ENCODE measurements at regions not wholly inside any gene's neighbourhood (a gene's known extent, or its start where the extent isn't known, plus 50 kb on each side); places are given as distances from the start of the nearest gene placed in this dataset.
"Not testable (repeated sequence)": the region's sequence is repeated elsewhere in the genome, so short reads cannot be mapped to it uniquely, and the experiment has no call there.

DNA sequence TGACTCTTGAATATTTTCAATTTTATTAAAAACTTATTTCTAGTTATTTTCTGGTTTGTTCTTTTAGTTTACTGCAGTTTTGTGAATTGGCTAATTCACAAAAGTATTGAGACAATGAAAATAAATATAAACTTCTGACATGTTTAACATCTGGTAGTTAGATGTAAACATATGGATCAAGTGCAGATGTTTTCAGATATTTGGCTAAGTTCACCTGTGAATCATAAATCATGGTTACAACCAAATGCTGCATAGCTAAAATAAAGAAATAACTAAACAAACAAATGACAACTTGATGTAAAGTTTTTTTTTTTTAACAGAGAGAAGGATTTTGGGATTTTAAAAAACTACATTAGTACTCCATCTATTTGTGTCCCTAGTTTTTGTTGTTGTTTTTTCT is 484.6 kb downstream of the SLCO4C1 start:
- DNase-seq (ENCODE audit: low spot score): no peak
- intact Hi-C loops (cut with DNase I): no loop called here

DNA sequence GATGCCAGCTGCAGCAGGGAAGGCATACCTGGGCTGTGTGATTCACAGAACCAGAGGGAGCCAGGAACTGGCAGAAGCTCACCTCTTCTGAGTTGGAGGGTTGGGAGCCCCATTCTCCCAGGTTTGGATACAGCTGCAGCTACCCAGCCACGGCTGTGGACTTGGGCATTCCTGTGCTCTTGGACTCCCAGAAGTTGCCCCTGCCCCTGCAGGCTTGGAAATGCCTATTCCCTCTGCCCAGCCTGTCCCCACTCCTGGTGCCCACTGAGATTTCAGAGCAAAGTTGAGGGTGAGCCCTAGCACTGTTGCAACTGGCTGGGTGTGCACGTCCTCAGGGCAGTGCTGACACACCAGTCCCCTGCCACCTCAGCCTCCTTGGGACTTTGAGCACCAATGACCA is 489.7 kb downstream of the SLCO4C1 start:
- DNase-seq (ENCODE audit: low spot score): peak; percentile 46
- intact Hi-C loops (cut with DNase I): no loop called here

- intact Hi-C loops (cut with DNase I): no loop called here
- DNase-seq (ENCODE audit: low spot score): no peak
Observed at GRCh38 chr5:101796427-101796826, 499.7 kb downstream of the SLCO4C1 start.

- intact Hi-C loops (cut with DNase I): no loop called here
- no peak for DNase-seq (ENCODE audit: low spot score)
Observed at GRCh38 chr5:101788797-101789196, 507.3 kb downstream of the SLCO4C1 start.

DNA sequence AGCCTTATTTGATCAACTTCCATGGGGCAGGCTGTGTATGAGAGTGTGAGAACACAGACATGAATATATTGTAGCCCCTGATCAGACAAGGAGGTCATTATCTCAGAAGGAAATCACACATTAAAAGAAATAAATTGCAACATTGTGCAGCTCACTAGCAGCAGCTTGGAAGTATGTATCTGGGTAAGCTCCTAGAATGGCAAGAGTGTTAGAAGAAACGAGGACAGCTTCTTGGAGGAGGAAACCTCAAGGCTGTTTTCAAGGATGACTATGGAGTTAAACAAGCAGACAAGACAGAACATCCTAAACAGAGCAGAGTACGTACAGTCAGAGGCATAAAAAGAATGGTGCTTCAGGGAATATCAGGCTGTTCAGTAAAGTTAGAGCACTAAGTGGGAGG is 511.0 kb downstream of the SLCO4C1 start:
- intact Hi-C loops (cut with DNase I): no loop called here
- no peak for DNase-seq (ENCODE audit: low spot score)

DNA sequence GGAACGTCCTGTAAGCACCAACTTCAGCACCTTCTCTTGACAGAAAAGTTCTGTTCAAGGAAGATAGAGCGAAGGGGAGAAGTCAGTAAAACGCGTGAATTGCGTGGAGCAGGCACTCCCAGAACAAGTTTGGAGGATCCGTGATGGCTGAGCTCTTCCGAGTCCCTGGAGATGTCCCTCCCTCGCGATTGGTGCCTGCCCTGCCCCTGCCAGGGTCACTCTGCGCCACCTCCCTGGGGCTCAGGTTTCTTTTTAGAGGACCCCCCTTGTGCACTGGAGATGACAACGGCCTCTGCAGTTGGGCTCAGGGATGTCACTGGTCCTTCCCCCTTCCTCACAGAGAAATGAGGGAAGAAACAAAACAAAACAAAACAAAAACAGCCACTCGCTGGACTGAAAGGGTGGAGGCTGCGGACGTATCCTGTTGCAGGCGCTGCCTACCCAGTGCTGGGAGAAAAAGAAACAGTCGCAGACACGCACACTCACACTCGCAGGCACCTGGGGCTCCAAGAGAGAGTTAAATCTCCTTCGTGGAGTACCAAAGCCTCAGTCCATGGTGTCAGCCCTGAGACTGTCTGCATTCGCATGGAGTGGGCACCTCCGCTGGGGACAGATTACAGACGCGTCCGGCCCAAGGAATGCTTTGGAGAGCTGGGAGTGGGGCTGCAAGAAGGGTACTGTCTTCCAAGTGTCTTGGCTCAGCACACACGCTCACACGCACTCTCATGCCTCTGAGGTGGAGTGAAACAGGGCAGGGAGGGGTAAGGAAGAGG is 512.7 kb downstream of the SLCO4C1 start:
- intact Hi-C loops (cut with DNase I): no loop called here
- DNase-seq (ENCODE audit: low spot score): no peak

DNA sequence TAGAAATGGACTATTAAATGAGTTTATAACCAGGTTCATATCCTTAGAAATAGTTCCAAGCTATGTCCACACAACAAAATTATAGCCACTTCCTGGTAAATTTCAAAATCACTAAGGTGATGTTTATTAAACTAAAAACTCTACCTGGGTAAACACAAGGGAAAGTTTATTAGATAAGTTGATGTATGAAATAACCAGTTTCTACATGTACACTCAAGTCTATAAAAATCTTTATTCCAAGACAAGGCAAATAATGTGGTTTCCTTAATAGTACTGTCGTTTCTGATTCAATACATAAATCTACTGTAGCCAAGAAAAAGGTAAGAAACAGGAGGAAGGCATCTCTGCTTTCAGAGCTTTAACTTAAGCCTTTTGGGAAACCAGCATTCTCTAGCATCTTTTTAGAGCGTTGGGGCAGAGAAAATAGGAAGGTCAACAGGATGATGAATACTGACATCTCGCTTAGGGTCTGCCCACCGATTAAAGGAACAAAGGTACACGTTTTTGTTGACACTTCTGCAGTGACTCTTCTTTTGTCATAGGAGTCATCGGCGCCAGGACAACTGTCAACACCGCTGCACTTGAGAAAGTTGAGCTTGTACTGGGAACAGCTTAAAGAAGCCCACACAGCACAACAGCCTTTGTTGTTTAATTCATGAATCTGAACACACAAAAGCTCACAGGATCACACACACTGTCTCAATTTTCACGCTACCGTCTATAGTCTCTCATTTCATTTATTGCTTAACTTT is 513.6 kb downstream of the SLCO4C1 start:
- intact Hi-C loops (cut with DNase I): no loop called here

DNA sequence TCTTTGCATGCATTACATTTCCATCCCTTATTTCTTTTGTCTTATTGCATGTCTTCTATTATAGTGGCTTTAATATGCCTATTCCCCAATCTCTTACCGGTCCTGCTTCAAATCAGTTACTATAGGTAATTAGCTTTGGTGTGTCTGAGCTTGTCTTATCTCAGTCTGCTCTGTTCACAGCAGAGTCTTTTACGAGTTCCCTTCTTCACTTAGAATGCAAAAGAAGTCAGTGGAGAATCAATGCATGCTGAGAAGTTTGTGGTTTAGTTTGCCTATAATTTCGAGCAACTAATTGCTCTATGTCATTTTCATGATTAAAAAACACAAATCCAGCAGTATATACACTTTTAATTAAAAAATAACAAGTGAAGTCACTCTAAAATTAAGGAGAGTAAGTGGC is 545.0 kb downstream of the SLCO4C1 start:
- no peak for DNase-seq (ENCODE audit: low spot score)
- intact Hi-C loops (cut with DNase I): no loop called here

More for the DNA sequence above, 513.6 kb downstream of the SLCO4C1 start:
- no peak for DNase-seq (ENCODE audit: low spot score)

- DNase-seq (ENCODE audit: low spot score); intact Hi-C loops (cut with DNase I): not testable (repeated sequence)
Observed at GRCh38 chr5:101743000-101743399, 553.1 kb downstream of the SLCO4C1 start.

GRCh38 chr5:101728933-101729332 is 567.2 kb downstream of the SLCO4C1 start:
- intact Hi-C loops (cut with DNase I): no loop called here
- no peak for DNase-seq (ENCODE audit: low spot score)

DNA sequence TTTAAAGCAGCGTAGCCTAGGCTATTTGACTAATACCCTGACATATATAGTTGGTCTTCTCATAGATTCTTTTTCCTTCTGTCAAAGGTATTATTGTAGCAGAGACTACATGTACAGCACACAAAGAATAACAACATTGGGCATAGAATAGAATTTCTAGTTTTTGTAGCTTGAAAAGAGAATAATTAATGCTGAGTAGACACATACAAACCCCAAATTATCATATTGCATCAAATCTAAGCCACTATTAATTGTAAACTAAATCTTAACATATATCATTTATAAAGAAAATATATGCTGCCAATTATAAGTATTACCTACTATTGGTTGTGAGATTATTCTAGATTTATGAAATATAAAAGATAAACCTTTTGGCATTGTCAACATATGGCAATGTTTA is 574.5 kb downstream of the SLCO4C1 start:
- DNase-seq (ENCODE audit: low spot score): no peak
- intact Hi-C loops (cut with DNase I): no loop called here

GRCh38 chr5:101720033-101720432 is 576.1 kb downstream of the SLCO4C1 start:
- no peak for DNase-seq (ENCODE audit: low spot score)
- intact Hi-C loops (cut with DNase I): no loop called here

DNA sequence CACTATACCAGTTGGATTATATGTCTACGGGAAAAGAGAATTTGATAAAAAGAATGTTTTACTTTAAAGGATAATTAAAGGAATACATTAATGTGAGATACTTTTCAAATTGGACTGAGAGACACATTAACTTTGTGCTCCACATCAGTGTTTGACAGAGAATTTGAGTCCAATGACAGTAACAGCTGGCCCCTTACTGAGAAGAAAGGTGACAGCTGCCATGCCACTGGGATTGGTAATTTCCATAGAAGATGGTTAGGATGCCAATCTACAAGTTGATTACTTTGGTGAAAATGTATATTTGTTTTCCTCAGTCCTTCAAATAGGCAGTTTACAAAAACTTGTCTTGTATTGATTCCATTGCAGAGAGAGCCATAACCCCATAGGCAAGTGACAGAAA is 578.4 kb downstream of the SLCO4C1 start:
- intact Hi-C loops (cut with DNase I): no loop called here
- DNase-seq (ENCODE audit: low spot score): no peak

GRCh38 chr5:101716941-101717340 is 579.1 kb downstream of the SLCO4C1 start:
- intact Hi-C loops (cut with DNase I): no loop called here
- DNase-seq (ENCODE audit: low spot score): no peak

GRCh38 chr5:101715790-101716189 is 580.3 kb downstream of the SLCO4C1 start:
- intact Hi-C loops (cut with DNase I): not testable (repeated sequence)
- DNase-seq (ENCODE audit: low spot score): peak; percentile 68

- no peak for DNase-seq (ENCODE audit: low spot score)
- intact Hi-C loops (cut with DNase I): no loop called here
Observed at GRCh38 chr5:101689306-101689705, 606.8 kb downstream of the SLCO4C1 start.

DNA sequence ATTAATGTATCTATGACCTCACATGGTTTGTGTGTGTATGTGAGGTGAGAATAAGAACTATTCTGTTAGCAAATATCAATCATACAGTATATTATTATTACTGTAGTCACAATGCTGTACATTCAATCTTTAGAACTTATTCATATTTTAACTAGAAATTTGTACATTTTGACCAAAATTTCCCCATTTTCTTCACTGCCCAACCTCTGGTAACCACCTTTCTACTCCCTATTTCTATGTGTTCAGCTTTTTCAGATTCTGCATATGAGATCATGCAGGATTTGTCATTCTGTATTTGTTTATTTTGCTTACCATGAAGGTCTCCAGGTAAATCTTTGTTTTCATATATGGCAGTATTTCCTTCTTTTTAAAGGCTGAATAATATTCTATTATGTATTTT is 607.9 kb downstream of the SLCO4C1 start:
- DNase-seq (ENCODE audit: low spot score): no peak
- intact Hi-C loops (cut with DNase I): no loop called here

DNA sequence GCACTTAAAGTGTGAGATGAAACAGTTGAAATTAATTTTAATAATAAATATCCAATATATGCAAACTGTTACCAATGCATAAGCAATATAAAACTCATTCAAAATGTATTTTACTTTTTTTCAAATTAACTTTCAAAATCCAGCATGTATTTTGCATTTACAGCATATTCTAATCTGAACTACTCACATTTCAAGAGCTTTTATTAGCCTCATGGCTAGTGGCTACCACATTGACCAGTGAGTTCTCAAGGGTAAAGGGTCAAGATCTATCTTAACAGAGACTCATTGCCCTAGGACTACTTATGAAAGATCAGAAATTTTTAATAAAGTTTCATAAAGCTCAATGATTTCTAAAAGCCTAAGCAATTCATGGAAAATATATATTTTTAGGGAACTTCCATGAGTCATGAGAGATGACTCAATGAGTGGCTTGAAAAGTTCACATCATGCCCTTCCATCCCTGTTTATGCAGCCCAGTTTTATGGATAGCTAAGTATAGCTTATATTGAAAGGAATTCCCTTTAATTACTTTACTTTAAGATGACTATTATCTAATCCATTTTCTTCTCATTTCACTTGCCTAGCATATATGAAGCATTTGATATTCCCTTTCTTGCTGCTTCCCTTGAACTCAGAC is 608.6 kb downstream of the SLCO4C1 start:
- intact Hi-C loops (cut with DNase I): no loop called here
- no peak for DNase-seq (ENCODE audit: low spot score)

- intact Hi-C loops (cut with DNase I): no loop called here
- DNase-seq (ENCODE audit: low spot score): no peak
Observed at GRCh38 chr5:101686536-101687157, 609.4 kb downstream of the SLCO4C1 start.

GRCh38 chr5:101679816-101680215 is 616.3 kb downstream of the SLCO4C1 start:
- intact Hi-C loops (cut with DNase I): no loop called here

More at GRCh38 chr5:101679816-101680215, 616.3 kb downstream of the SLCO4C1 start:
- no peak for DNase-seq (ENCODE audit: low spot score)
